DND-41 (cell line): ENCODE measurements at regions not wholly inside any gene's neighbourhood (a gene's known extent, or its start where the extent isn't known, plus 50 kb on each side); places are given as distances from the start of the nearest gene placed in this dataset.

Experiments used
- ATAC-seq: fragments of 200-7000 bp; cut with Tn5 transposase; 3 replicates; pipeline ENCODE4 v1.9.1; 2021; ENCODE audit warnings: low read depth; ENCODE audit not compliant: insufficient read depth
- DNase-seq: peaks from one replicate; pipeline ENCODE4 v3.0.0-alpha.2; 2020
- H2AFZ ChIP-seq: 2 replicates; pipeline ENCODE4 v1.6.0; 2012; ENCODE audit warnings: low read depth, low read length
- H3K27ac ChIP-seq: 2 replicates; pipeline ENCODE4 v1.5.1; 2012; ENCODE audit warnings: low read length, inconsistent platforms
- H3K27me3 ChIP-seq: fragments of 200-600 bp; sonication (generic); 2 replicates; pipeline ENCODE4 v1.6.0; 2012; ENCODE audit warnings: low read length, mild to moderate bottlenecking, inconsistent platforms; ENCODE audit not compliant: insufficient read depth, poor library complexity
- H3K36me3 ChIP-seq: 2 replicates; pipeline ENCODE4 v1.5.1; 2012; ENCODE audit warnings: low read length, inconsistent platforms; ENCODE audit not compliant: insufficient read depth
- H3K4me1 ChIP-seq: 2 replicates; pipeline ENCODE4 v1.5.1; 2012; ENCODE audit warnings: mild to moderate bottlenecking, low read length; ENCODE audit not compliant: insufficient read depth
- H3K4me2 ChIP-seq: 2 replicates; pipeline ENCODE4 v1.6.0; 2012; ENCODE audit warnings: mild to moderate bottlenecking, moderate library complexity, low read length, inconsistent platforms; ENCODE audit not compliant: insufficient read depth
- H3K4me3 ChIP-seq, 2 experiments: fragments of 200-600 bp in 1 of 2; shearing (Covaris generic) in 1 of 2; 2 replicates each; pipeline ENCODE4 v1.5.1; 2012 to 2016; ENCODE audit warnings: inconsistent platforms in 2 of 2, low read length in 2 of 2, mild to moderate bottlenecking in 2 of 2, low read depth in 1 of 2, moderate library complexity in 1 of 2
- H3K79me2 ChIP-seq: 2 replicates; pipeline ENCODE4 v1.6.0; 2012; ENCODE audit warnings: low read length, inconsistent platforms; ENCODE audit not compliant: insufficient read depth
- H3K9ac ChIP-seq: 2 replicates; pipeline ENCODE4 v1.6.0; 2012; ENCODE audit warnings: low read depth, mild to moderate bottlenecking, inconsistent platforms, low read length, moderate library complexity
- H3K9me3 ChIP-seq: 2 replicates; pipeline ENCODE4 v1.5.1; 2012; ENCODE audit warnings: low read length, moderate library complexity, mild to moderate bottlenecking, inconsistent platforms; ENCODE audit not compliant: insufficient read depth, severe bottlenecking
- H4K20me1 ChIP-seq: 2 replicates; pipeline ENCODE4 v1.6.0; 2012; ENCODE audit warnings: low read length; ENCODE audit not compliant: insufficient read depth
- EZH2 ChIP-seq: IDR thresholded peaks from 3 replicates; pipeline ENCODE4 v1.6.1; 2012; ENCODE audit warnings: borderline replicate concordance, low read depth, mild to moderate bottlenecking, moderate library complexity, low read length, inconsistent platforms; ENCODE audit not compliant: severe bottlenecking
- TF ChIP-seq, protein P1 (sequence below): IDR thresholded peaks from 2 replicates; pipeline ENCODE4 v1.5.1; 2012; ENCODE audit warnings: borderline replicate concordance, low read length, moderate library complexity, mild to moderate bottlenecking; ENCODE audit not compliant: poor library complexity, severe bottlenecking; ENCODE audit errors: extremely low read depth

DNA sequence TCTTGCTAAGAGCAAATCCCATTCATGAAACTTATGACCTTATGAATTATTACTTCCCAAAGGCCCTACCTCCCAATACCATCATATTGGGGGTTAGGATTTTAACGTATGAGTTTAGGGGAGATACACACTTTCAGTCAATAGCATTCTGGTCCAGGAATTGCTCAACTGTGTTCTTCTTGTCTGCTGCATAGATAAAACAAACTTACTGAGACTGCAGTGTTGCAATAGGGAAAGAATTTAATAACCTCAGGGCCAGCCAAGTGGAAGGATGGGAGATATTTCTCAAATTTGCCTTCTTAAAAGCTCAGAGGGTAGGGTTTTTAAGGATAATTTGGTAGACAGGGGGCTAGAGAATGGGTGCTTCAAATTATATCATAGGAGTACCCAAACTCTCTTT is 625.8 kb downstream of the OTOL1 start:
- no peak for DNase-seq
- no peaks in the 10 kb centered on the region for H3K79me2 ChIP-seq
- no peaks in the 10 kb centered on the region for H3K27me3 ChIP-seq
- no peaks in the 10 kb centered on the region for H3K9me3 ChIP-seq
- H2AFZ ChIP-seq: no peak overlapping the region
- no peak for ATAC-seq
- H3K4me2 ChIP-seq: no peak overlapping the region
- H3K4me1 ChIP-seq: no peaks in the 10 kb centered on the region
- H3K9ac ChIP-seq: no peak overlapping the region
- H3K4me3 ChIP-seq: no peak overlapping the region
- no peak for TF ChIP-seq EZH2
- TF ChIP-seq, protein P1, sequence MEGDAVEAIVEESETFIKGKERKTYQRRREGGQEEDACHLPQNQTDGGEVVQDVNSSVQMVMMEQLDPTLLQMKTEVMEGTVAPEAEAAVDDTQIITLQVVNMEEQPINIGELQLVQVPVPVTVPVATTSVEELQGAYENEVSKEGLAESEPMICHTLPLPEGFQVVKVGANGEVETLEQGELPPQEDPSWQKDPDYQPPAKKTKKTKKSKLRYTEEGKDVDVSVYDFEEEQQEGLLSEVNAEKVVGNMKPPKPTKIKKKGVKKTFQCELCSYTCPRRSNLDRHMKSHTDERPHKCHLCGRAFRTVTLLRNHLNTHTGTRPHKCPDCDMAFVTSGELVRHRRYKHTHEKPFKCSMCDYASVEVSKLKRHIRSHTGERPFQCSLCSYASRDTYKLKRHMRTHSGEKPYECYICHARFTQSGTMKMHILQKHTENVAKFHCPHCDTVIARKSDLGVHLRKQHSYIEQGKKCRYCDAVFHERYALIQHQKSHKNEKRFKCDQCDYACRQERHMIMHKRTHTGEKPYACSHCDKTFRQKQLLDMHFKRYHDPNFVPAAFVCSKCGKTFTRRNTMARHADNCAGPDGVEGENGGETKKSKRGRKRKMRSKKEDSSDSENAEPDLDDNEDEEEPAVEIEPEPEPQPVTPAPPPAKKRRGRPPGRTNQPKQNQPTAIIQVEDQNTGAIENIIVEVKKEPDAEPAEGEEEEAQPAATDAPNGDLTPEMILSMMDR: no peak
- no peaks in the 10 kb centered on the region for H4K20me1 ChIP-seq
- H3K36me3 ChIP-seq: no peaks in the 10 kb centered on the region
- H3K27ac ChIP-seq: no peak overlapping the region

GRCh38 chr3:162125790-162126189 is 629.2 kb downstream of the OTOL1 start:
- TF ChIP-seq, protein P1: no peak
- TF ChIP-seq EZH2: no peak

GRCh38 chr3:162130582-162130981 is 634.0 kb downstream of the OTOL1 start:
- no peak overlapping the region for H2AFZ ChIP-seq
- H4K20me1 ChIP-seq: no peaks in the 10 kb centered on the region
- H3K79me2 ChIP-seq: no peaks in the 10 kb centered on the region
- no peaks in the 10 kb centered on the region for H3K9me3 ChIP-seq
- no peak overlapping the region for H3K27ac ChIP-seq
- no peak overlapping the region for H3K4me3 ChIP-seq
- no peak for DNase-seq
- H3K4me1 ChIP-seq: peaks cover 22% of the 10 kb centered on the region
- TF ChIP-seq EZH2: no peak
- TF ChIP-seq, protein P1: no peak
- ATAC-seq: no peak
- H3K4me2 ChIP-seq: no peak overlapping the region
- no peaks in the 10 kb centered on the region for H3K36me3 ChIP-seq
- no peaks in the 10 kb centered on the region for H3K27me3 ChIP-seq
- H3K9ac ChIP-seq: no peak overlapping the region

More at GRCh38 chr3:162125790-162126189, 629.2 kb downstream of the OTOL1 start:
- Histone ChIP-seq H3K79me2 (no peaks in the 10 kb centered on the region), H3K4me2 (no peak overlapping the region), H3K9me3 (no peaks in the 10 kb centered on the region), H2AFZ (no peak overlapping the region), H3K9ac (no peak overlapping the region), H3K36me3 (no peaks in the 10 kb centered on the region), H3K4me3 (no peak overlapping the region), H3K4me1 (no peaks in the 10 kb centered on the region), H3K27ac (no peak overlapping the region), H4K20me1 (no peaks in the 10 kb centered on the region), H3K27me3 (no peaks in the 10 kb centered on the region)
- ATAC-seq: no peak
- no peak for DNase-seq

- no peak for ATAC-seq
- no peaks in the 10 kb centered on the region for H3K79me2 ChIP-seq
- H3K9ac ChIP-seq: no peak overlapping the region
- DNase-seq: no peak
- H3K4me3 ChIP-seq: no peak overlapping the region
- 0 out of 2 replicates have a peak overlapping the region, but pooled peaks have one; percentile 30 for H3K27ac ChIP-seq
- H3K36me3 ChIP-seq: no peaks in the 10 kb centered on the region
- no peak overlapping the region for H2AFZ ChIP-seq
- no peaks in the 10 kb centered on the region for H3K9me3 ChIP-seq
- H3K4me1 ChIP-seq: peaks cover 25% of the 10 kb centered on the region
- H3K27me3 ChIP-seq: no peaks in the 10 kb centered on the region
- TF ChIP-seq EZH2: no peak
- TF ChIP-seq, protein P1: no peak
- no peak overlapping the region for H3K4me2 ChIP-seq
- no peaks in the 10 kb centered on the region for H4K20me1 ChIP-seq
Measured at GRCh38 chr3:162132981-162133380, 636.4 kb downstream of the OTOL1 start.
